Activated T-cell treated with anti-CD3 and anti-CD28 coated beads, Interleukin-2, amount 50 U/mL, for 4 hours (primary cell): ENCODE measurements at regions not wholly inside any gene's neighbourhood (a gene's known extent, or its start where the extent isn't known, plus 50 kb on each side); places are given as distances from the start of the nearest gene placed in this dataset.
"Not testable (repeated sequence)": the region's sequence is repeated elsewhere in the genome, so short reads cannot be mapped to it uniquely, and the experiment has no call there.

Experiments
- ATAC-seq, 2 donors: fragments of 200-7000 bp; cut with Tn5 transposase; one replicate each; pipeline ENCODE4 v1.10.0; 2021
- DNase-seq: peaks from one replicate; pipeline ENCODE4 v3.0.0-alpha.2; 2020
- H3K27me3 Mint-ChIP-seq: one replicate; pipeline ENCODE4 v1.8.0; 2021; ENCODE audit warnings: low read depth, mixed read lengths
- H3K36me3 Mint-ChIP-seq: one replicate; pipeline ENCODE4 v1.8.0; 2022; ENCODE audit warnings: mixed read lengths; ENCODE audit not compliant: insufficient read depth
- H3K4me1 Mint-ChIP-seq: one replicate; pipeline ENCODE4 v1.8.0; 2021; ENCODE audit warnings: low read depth, mixed read lengths
- H3K4me3 Mint-ChIP-seq: one replicate; pipeline ENCODE4 v1.8.0; 2021; ENCODE audit warnings: mild to moderate bottlenecking, moderate library complexity, mixed read lengths
- H3K9me3 Mint-ChIP-seq: one replicate; pipeline ENCODE4 v1.8.0; 2021; ENCODE audit warnings: mixed read lengths

- no peak for DNase-seq
- Mint-ChIP-seq H3K4me1 (no peaks in the 10 kb centered on the region), H3K4me3 (no peak overlapping the region), H3K36me3 (peaks cover 1% of the 10 kb centered on the region), H3K27me3 (peaks cover 44% of the 10 kb centered on the region), H3K9me3 (peaks cover 19% of the 10 kb centered on the region)
- ATAC-seq, result no peak
These were observed 174.9 kb downstream of the ASB1 start for GRCh38 chr2:238601433-238602222.

DNA sequence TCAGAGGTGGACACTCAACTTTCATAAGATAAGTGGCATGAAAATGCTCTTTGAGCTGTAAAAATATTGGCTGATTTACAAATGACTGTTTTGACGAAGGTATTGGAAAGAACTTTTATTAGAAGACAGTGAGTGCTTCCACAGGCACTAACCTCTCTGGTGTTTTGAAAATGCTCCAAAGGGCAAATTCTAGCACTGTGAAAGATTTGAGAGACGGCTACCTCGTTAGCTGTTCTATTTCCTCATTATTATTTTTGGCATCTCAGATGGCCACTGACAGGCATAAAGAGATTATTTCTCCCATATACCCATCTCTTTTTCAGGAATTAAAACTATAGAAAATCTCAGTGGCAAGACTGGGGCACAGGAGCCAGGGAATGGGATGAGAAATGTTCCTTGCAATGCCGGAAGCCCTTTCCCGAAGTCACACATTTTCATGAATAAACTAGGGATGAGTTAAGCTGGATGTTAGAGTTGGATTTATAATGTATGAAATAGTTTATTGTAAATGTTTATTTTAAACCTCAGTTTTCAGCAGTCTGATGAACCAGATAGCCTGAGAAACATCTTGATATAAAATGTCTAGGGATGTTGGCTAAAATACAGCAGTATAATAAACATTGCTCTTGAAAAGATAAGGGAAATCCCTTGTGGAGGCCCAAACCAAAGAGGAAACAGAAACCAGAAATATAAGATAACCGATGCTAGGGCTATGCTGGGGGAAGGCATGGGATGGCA lies 175.7 kb downstream of the ASB1 start:
- no peak for ATAC-seq
- Mint-ChIP-seq H3K9me3 (peaks cover 25% of the 10 kb centered on the region), H3K27me3 (peaks cover 44% of the 10 kb centered on the region), H3K4me3 (no peak overlapping the region), H3K4me1 (no peaks in the 10 kb centered on the region), H3K36me3 (peaks cover 1% of the 10 kb centered on the region)
- DNase-seq, result no peak

DNA sequence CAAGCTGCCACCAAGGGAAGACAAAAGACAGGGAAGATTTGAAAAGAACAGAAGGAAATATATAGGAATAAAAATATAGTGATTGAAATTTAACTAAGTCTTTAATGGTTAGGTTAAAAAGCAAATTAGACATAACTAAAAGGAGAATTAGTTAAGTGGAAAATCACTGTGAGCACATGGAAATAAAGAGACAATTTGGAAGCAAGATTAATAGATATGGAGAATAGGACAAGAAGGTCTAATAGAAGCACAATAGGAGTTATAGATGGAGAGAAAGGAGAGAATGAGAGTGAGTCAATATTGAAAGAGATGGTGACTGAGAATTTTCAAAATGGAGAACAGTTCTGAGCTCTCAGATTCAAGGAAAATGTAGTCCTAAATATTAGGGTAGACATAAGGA lies 176.9 kb downstream of the ASB1 start:
- DNase-seq, result no peak

DNA sequence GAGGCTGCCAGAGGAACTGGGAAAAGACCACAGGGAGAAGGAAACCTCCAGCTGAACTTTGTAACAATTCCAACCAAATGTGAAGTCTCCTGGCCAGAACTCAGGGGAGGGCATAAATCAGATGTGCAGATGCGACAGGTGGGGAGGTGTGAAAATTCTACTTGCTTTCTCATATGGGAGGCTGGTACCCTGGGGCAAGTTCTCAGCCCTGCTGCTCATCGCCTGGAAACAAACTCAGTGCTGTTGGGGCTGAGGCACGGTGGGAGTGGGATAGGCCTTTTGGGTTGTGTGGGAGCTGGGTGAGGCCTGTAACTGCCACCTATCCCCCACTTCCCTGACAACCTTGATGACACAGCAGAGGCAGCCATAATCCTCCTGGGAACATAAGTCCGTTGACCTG lies 179.6 kb downstream of the ASB1 start:
- Mint-ChIP-seq H3K4me3 (no peak overlapping the region), H3K36me3 (peaks cover 4% of the 10 kb centered on the region), H3K27me3 (peaks cover 24% of the 10 kb centered on the region), H3K4me1 (no peaks in the 10 kb centered on the region), H3K9me3 (peaks cover 52% of the 10 kb centered on the region)
- ATAC-seq, result no peak
- no peak for DNase-seq

More for the DNA sequence above, 176.9 kb downstream of the ASB1 start:
- ATAC-seq, result no peak
- H3K36me3 Mint-ChIP-seq, result peaks cover 1% of the 10 kb centered on the region
- peaks cover 38% of the 10 kb centered on the region for H3K27me3 Mint-ChIP-seq
- H3K4me1 Mint-ChIP-seq, result no peaks in the 10 kb centered on the region
- no peak overlapping the region for H3K4me3 Mint-ChIP-seq
- peaks cover 34% of the 10 kb centered on the region for H3K9me3 Mint-ChIP-seq

- ATAC-seq, result no peak
- H3K4me1 Mint-ChIP-seq, result no peaks in the 10 kb centered on the region
- no peak overlapping the region for H3K4me3 Mint-ChIP-seq
- DNase-seq, result no peak
- peaks cover 18% of the 10 kb centered on the region for H3K27me3 Mint-ChIP-seq
- peaks cover 25% of the 10 kb centered on the region for H3K9me3 Mint-ChIP-seq
- H3K36me3 Mint-ChIP-seq, result peaks cover 3% of the 10 kb centered on the region
These were observed 186.9 kb downstream of the ASB1 start for GRCh38 chr2:238613610-238614009.

DNA sequence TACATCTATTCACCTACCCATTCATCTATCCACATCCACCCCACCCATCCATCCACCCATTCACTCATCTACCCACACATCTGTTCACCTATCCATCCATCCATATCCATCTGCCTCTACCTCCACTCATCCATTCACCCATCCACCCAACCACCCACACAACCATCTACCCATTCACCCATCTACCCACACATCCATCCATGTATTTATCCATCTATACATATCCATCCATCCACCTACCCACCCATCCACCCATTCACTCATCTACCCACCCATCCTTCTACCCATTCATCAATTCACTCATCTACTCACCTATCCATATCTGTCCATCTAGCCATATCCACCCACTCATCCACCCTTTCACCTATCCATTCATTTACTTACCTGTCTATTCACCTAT lies 187.6 kb downstream of the ASB1 start:
- Mint-ChIP-seq H3K36me3 (peaks cover 3% of the 10 kb centered on the region), H3K4me3 (no peak overlapping the region), H3K9me3 (peaks cover 18% of the 10 kb centered on the region), H3K27me3 (peaks cover 21% of the 10 kb centered on the region), H3K4me1 (no peaks in the 10 kb centered on the region)
- DNase-seq (no peak), ATAC-seq (no peak)

DNA sequence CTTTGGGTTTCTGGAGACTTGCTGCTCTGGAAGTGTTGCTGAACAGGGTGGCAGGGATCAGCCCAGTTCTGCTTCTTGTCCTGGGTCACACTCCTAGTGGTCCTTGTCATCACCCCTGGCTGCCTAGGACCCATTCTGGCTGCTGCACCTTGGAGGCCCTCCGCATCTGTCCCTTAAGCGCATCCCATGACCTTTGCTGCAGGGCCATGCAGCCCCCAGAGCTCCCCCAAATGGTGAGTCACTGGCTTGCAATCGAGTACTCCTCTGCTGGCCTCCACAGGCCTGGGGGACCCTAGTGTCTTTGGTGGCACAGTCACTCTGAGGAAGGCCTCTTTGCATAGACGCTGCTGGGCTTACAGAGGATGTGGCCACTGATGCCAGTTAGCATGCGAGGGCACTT lies 188.5 kb downstream of the ASB1 start:
- Mint-ChIP-seq H3K27me3 (peaks cover 25% of the 10 kb centered on the region), H3K9me3 (peaks cover 15% of the 10 kb centered on the region), H3K36me3 (peaks cover 3% of the 10 kb centered on the region), H3K4me1 (no peaks in the 10 kb centered on the region), H3K4me3 (no peak overlapping the region)
- ATAC-seq (no peak), DNase-seq (no peak)

DNA sequence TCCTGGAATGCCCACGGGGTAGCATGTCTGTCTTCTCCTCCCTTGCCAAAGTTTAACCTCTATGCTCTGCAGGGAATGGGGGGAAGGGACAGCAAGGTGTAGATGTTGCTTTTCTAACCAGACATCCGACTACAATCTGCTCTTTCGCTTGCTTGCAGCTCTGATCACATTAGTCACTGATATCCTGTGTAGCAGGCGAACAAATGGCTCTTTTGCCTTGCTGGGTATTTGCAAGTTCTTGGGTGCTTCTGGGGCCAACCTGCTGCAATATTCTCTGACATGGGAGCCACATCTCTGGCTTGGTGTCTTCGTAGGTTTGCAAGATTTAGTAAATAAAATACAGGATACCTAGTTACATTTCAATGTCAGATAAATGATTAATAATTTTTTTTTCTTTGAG lies 190.0 kb downstream of the ASB1 start:
- Mint-ChIP-seq H3K27me3 (peaks cover 32% of the 10 kb centered on the region), H3K4me1 (no peaks in the 10 kb centered on the region), H3K4me3 (no peak overlapping the region), H3K9me3 (peaks cover 4% of the 10 kb centered on the region), H3K36me3 (no peaks in the 10 kb centered on the region)
- no peak for ATAC-seq
- DNase-seq, result no peak

DNA sequence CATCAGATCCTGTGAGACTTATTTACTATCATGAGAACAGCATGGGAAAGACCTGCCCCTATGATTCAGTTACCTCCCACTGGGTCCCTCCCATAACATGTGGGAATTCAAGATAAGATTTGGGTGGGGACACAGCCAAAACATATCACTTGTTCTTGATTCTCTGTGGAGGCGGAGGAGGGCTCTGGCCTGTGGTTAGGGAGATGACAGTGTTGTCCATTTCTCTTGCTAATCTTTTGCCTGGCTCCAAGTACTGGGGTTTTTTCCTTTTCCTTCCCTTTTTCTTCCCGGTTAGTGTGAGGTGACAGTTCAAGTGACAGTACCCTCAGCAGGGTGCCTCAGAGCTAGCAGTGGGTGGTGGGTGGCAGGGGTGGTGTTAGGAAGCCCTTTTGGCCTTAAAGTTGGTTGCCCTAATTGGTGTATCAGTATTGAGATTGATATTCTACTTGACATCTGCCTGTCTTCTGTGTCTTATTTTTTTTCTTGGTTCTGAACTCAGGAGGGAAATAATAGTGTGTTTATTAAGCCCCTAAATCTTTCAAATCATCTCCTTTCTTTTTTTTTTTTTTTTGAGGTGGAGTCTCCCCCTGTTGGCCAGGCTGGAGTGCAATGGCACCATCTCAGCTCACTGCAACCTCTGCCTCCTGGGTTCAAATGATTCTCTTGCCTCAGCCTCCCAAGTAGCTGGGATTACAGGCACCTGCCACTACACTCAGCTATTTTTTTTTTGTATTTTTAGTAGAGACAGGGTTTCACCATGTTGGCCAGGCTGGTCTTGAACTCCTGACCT lies 192.0 kb downstream of the ASB1 start:
- H3K36me3 Mint-ChIP-seq, DNase-seq, ATAC-seq, H3K4me1 Mint-ChIP-seq, H3K4me3 Mint-ChIP-seq, H3K9me3 Mint-ChIP-seq: not testable (repeated sequence)
- peaks cover 35% of the 10 kb centered on the region for H3K27me3 Mint-ChIP-seq

- Mint-ChIP-seq H3K9me3 (peaks cover 4% of the 10 kb centered on the region), H3K27me3 (peaks cover 2% of the 10 kb centered on the region), H3K4me3 (no peak overlapping the region), H3K4me1 (no peaks in the 10 kb centered on the region), H3K36me3 (no peaks in the 10 kb centered on the region)
- DNase-seq (no peak), ATAC-seq (no peak)
These were observed 201.2 kb downstream of the ASB1 start for GRCh38 chr2:238627899-238628298.

GRCh38 chr2:238629064-238629463 lies 202.3 kb downstream of the ASB1 start:
- no peaks in the 10 kb centered on the region for H3K36me3 Mint-ChIP-seq
- DNase-seq (no peak), ATAC-seq (no peak)
- peaks cover 4% of the 10 kb centered on the region for H3K9me3 Mint-ChIP-seq
- no peaks in the 10 kb centered on the region for H3K4me1 Mint-ChIP-seq
- H3K27me3 Mint-ChIP-seq, result peaks cover 2% of the 10 kb centered on the region
- H3K4me3 Mint-ChIP-seq, result no peak overlapping the region

- Mint-ChIP-seq H3K4me1 (no peaks in the 10 kb centered on the region), H3K36me3 (no peaks in the 10 kb centered on the region), H3K9me3 (no peaks in the 10 kb centered on the region), H3K4me3 (no peak overlapping the region), H3K27me3 (peaks cover 6% of the 10 kb centered on the region)
- ATAC-seq (no peak), DNase-seq (no peak)
These were observed 204.9 kb downstream of the ASB1 start for GRCh38 chr2:238631491-238632180.

DNA sequence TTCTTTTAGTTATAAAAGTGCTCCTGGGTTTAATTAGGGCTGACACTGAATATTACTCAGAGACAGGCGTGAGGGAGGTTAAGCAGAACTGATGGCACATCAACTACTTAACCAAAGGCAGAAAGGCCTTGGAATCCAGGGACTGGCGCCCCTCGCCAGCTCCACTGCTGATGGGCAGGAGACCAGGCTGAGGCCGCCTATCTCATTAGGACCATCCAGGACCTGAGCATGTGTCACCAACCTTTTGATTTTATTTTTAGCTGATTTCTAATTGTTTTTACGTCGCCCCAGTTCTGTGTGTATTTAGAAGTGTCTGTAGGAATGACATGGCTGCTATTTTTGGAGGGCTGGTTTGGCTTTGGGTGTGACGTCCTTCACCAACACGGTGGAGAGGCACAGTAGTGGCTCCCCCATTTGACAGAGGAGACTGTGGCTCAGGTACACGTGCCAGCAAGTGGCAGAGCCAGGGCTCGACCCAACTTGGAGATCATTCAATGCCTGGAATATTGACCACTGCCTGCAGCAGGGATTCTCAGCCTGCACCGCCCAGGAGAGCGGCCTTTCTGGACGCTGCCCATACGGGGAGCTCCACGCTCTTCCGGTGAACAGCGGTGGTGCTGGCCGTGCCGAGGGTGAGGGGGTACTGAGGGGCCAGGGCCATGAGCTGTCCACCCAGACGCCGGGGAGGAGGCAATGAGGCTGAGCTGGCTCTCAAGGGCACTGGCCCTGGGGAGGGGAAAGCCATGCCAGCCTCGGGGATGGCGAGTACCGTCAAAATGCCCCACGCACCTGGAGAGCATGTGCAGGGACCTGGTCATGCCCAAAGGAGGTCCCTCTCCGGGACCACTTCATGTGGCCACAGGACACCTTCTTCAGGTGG lies 205.7 kb downstream of the ASB1 start:
- no peak for ATAC-seq
- H3K4me3 Mint-ChIP-seq, result no peak overlapping the region
- no peak for DNase-seq
- H3K27me3 Mint-ChIP-seq, result peaks cover 12% of the 10 kb centered on the region
- H3K9me3 Mint-ChIP-seq, result no peaks in the 10 kb centered on the region
- H3K4me1 Mint-ChIP-seq, result no peaks in the 10 kb centered on the region
- H3K36me3 Mint-ChIP-seq, result no peaks in the 10 kb centered on the region
